HG03575 (cell line): ENCODE measurements at regions not wholly inside any gene's neighbourhood (a gene's known extent, or its start where the extent isn't known, plus 50 kb on each side); places are given as distances from the start of the nearest gene placed in this dataset.
"Not testable (repeated sequence)": the region's sequence is repeated elsewhere in the genome, so short reads cannot be mapped to it uniquely, and the experiment has no call there.

ENCODE experiments used
- ATAC-seq: cut with Tn5 transposase; IDR thresholded peaks from one replicate; pipeline ENCODE4 v1.9.1; 2021; ENCODE audit not compliant: unreplicated experiment, insufficient number of reproducible peaks, low FRiP score; ENCODE audit errors: extremely low read depth

DNA sequence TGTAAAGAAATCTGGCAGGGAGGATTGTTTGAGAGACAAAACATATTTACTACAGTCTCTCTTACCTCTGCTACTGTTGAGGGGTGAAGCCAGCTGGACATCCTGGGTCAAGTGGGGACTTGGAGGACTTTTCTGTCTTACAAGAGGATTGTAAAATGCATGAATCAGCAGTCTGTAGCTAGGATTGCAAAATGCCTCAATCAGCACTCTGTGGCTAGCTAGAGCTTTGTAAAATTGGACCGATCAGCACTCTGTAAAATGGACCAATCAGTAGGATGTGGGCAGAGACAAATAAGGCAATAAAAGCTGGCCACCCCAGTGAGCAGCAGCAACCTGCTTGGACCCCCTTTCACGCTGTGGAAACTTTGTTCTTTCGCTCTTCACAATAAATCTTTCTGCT is 995.8 kb upstream of the CDH6 start:
- no peak for ATAC-seq

DNA sequence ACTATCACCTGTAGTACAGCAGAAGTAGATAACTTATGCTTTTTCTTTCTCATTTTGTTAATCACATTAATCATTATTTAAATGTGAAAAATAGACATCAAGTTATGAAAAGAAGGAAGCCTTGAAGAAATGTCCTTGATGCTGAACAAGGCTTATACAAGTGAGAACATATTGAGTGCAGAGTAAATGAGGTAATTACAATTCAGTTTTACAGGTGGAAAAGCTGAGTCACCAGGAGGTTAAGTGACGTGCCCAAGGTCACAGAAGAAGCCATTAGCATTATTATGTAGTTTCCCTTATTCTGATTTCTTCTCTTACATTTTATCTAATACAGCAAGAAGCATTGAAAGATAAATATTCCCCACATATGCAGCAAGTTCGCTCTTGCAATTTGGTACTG is 998.5 kb upstream of the CDH6 start:
- no peak for ATAC-seq

DNA sequence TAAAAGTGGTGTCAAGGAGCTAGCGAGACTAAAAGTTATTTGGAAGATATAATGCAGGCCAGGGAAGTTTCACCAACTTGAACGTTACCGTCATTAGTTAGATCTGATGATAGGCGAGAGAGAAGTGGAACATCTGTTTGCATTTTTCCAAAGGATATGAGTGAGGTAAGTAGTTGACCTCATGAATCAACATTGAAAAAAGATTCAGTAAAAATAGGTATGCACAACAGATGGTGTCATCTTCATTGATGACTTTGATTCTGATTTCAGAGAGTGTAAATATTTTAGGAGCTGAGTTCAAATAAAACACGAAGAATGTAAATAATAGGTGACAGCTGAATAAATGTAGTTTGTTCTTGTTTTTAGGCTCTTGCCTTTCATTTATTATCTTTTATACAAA is 998.9 kb upstream of the CDH6 start:
- no peak for ATAC-seq

DNA sequence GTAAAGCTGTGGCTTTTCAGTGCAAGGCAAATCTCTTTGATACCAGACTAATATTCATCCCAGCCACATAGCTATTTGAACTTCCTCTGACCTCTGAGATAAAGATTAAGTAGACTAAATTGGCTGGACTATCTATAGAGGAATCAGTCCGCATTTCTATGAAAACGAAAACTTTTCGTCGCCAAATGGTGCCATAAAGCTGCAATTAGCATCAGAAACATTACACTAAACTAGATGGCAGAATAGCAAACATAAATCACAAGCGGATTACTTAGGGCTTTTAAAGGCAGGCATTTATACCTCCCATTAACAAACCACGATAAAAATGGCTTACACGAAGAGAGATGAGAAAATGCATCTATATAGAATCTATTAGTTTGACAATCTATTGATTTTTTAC is 1009.7 kb upstream of the CDH6 start:
- ATAC-seq, result no peak

DNA sequence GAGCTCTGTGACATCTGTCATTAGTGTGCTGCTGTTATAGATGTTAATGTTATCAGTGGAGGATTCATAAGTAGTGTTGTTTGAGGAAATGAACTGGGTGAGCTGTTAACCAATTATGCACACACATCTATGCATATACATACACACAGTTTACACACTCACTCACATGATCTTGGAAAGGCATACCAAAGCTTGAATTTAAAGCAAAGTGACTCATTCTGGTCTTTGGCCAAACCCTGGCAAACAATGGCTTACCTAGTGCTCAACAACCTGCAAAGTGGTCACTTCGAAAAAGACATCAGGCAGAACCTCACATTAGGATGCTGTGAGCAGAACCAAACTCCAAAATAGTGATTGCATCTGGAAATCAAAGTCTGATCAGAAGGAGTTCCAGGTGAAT is 1037.3 kb upstream of the CDH6 start:
- ATAC-seq, result no peak

DNA sequence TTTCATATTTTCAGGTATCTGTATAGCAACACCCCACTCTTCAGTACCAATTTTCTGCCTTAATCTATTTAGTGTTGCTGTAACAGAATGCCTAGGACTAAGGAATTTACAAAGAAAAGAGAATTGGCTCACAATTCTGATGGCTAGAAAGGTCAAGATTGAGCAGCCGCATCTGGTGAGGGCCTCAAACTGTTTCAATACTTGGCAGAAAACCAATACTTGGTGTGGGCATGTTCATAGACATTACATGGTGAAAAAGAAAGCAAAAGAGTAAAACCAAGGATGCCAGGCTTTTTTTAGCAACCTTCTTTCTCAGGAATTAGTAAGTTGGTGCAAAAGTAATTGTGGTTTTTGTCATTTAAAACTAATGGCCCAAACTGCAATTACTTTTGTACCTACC is 1041.1 kb upstream of the CDH6 start:
- no peak for ATAC-seq

DNA sequence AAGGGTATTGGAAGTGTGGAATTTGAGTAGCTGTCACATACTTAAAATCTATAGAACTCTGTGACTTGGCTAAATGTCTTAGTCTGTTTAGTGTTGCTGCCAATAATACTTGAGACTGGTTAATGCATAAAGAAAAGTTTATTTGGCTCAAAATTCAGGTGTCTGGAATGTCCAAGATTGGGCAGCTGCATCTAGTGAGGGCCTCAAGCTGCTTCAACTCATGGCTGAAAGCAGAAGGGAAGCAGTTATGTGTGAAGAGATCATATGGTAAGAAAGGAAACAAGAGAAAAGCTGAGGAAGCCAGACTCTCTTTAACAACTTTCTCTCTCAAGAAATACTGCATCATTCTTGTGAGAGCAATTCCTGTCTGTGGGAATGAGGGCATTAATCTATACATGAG is 1043.3 kb upstream of the CDH6 start:
- no peak for ATAC-seq

DNA sequence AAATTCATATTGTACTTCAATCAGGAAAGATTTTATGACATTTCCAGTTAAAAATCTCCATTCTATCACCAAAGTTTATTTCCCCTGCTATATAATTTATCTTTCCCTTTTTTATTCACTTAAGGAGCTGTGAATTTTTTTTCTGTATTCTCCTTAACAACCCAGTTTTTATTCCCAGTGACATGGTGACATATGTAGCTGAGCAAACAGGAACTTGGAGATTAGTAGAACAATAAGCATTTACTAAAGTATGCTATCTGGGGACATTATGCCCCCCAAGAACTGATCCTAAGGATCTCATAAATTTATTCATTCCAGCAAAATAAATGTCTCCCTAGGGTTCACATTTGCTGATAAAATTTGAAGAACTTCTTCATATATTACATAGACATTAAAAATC is 1044.0 kb upstream of the CDH6 start:
- no peak for ATAC-seq

DNA sequence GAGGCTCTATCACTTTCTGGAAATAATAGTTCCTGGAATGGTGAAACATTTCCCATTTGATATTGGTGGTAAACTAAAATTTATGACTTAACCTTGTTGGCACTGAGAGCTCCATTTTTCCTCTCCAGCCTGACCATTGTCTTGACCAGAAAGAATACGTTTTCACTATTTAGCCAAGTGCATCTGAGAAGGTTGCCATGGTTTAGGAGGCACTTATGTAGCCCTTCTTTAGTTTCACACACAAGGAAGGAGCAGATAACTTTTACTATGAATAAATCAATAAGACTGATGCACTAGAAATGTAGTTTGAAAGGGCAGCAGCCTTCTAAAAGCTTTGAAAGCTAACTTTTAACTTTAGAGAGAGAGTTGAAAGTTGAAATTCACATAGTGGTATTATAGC is 1045.5 kb upstream of the CDH6 start:
- ATAC-seq, result no peak

DNA sequence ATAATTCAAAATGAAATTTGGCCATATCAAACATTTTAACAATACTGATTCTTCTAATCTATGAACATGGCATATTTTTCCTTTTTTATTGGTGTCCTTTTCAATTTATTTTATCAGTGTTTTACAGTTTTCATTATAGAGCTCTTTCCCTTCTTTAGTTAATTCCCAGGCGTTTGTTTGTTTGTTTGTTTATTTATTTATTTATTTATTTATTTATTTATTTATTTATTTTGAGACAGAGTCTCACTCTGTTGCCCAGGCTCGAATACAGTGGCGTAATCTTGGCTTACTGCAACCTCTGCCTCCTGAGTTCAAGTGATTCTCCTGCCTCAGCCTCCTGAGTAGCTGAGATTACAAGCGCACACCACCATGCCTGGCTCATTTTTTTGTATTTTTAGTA is 1049.4 kb upstream of the CDH6 start:
- ATAC-seq, result not testable (repeated sequence)

DNA sequence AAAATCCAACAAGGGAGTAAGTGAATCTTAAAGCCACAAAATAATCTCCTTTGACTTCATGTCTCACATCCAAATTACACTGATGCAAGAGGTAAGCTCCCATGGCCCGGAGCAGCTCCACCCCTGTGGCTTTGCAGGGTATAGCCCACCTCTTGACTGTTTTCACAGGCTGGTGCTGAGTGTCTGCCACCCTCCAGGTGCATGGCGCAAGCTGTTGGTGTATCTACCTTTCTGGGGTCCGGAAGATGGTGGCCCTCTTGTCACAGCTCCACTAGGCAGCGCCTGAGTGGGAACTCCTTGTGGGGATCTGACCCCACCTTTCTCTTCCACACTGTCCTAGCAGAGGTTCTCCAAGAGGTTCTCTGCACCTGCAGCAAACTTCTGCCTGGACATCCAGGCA is 1051.1 kb upstream of the CDH6 start:
- ATAC-seq, result no peak

DNA sequence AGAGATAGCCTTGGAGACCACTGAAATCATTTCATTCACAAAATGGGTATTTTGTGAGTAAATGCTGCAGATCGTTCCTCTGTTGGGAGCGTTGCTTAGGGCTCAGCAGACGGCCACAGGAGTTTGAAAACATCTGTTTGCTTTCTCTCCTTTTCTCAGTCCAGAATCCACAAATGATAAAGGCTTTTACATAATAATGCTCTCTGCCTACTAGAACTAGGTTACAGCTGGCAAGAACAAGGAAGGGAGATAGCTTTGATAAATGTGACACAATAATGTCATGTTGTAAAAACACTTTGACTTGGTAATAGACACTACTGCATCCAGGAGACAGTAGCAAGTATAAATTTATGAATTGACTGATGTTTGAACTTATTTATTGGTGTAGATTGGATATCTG is 1072.4 kb upstream of the CDH6 start:
- no peak for ATAC-seq

DNA sequence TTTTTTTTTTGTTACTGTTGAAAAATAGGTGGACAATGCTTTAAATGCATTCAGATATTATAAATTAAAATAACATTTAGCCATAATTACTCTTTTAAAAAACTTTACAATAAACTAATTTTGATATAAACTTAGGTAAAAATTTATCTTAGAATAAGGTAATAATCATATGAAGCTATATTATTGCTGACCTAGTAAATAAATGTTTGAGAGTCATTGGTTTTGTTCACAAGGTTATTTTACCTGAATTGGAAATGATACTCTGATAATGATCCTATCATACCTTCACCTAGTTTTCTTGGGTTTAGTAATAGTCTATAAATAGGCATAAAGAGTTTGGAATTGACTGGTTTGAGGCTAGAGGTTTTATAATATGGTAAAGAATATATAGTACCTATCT is 1076.4 kb upstream of the CDH6 start:
- no peak for ATAC-seq

DNA sequence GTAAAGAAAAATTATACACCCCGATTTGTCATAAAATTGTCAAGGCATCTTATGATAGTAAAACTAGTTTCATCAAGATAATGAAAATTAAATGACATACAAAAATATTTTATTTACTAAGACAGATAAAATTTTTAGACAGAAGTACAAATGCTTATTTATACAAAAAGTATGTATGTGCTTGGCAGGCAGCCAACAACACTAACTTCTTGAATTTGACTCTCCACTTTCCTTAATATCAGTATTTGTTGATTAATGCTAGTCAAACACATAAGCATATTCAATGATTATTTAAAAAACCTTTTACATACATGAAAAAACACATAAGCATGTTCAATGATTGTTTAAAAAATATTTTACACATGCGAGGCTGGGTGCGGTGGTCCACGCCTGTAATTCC is 1079.9 kb upstream of the CDH6 start:
- ATAC-seq, result no peak

DNA sequence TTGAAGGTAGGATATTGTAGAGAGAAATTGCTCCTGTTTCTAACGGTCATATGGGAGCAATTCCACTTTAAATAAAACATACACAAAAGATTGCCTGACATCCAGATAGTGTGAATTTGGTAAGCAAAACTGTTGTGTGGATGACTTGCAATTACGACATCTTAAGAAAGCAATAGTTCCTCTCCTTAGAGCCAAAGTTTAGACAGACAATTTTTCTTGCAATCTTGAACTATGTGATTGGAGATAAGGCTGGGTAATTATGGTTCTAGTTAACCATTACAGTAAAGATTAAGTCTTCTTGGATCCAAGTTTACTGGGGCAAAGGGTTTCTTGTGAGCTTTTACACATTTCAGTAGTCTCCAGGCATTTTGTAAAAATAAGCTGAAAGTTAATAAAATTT is 1080.6 kb upstream of the CDH6 start:
- no peak for ATAC-seq

DNA sequence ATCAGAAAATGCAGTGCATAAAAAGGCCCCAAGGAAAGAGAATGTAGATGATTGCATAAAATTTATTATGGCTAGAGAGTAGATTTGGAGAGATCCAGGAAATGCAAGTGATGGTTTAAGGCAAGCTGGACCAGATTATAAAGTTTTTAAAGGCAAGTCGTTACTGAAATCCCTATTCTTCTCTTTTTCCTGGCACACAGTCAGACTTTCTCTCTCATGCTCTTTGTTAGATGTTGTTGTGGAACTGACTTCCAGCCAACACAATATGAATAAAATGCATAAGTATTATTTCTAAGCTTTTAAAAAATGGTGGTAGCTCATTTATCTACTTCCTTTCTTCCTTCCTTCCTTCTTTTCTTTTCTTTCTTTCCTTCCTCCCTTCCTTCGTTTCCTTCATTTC is 1085.4 kb upstream of the CDH6 start:
- no peak for ATAC-seq

DNA sequence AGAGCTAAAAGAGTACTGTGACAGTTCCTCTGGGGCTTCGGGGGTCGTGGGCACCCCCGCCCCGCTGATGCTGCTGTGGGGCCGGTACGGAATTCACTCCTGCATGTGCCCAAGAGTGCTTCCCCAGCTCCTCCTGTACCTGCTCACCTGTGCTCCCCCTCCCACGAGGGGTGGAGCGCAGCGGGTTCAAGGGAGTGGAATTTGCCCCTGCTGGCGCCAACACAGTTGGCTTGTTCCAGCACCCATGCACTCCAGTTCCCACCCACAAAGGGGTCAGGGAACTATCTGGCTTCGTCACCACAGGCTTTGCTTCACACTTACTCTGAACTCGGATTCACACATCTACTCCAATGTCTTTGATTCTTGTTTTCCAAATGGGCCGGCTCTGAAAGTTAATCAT is 1086.9 kb upstream of the CDH6 start:
- ATAC-seq, result no peak

DNA sequence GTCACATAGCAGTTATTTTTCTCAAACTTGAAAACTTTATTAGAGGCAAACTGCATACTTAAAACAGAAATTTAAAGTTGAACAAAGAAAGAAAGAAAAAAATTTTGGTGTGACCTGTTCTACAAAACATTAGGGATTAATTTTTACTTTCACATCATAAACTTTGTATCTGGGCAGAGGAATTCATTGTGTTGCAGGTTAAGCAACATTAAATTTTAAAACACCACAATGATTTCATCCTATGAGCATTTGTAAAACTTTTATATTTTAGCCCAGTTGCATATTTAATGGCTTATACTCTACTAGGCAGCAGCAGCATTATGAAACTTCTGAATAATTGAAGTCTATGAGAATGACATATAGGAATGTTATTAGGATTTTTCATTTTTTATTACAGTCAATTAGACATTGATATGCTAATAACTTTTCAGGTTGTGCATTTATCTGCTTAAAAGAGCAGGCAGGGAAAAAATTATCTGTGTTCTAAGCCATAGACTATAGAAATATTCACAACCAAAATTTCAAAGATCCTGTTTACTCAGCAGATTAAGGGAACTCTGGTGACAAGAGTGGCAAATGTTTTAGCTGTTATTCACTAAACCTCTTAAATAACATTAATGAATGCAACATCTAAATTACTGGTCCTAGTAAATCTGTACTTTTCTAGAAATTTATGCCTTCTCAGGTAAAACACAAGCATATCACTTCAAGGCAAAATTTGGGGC is 1088.5 kb upstream of the CDH6 start:
- no peak for ATAC-seq

DNA sequence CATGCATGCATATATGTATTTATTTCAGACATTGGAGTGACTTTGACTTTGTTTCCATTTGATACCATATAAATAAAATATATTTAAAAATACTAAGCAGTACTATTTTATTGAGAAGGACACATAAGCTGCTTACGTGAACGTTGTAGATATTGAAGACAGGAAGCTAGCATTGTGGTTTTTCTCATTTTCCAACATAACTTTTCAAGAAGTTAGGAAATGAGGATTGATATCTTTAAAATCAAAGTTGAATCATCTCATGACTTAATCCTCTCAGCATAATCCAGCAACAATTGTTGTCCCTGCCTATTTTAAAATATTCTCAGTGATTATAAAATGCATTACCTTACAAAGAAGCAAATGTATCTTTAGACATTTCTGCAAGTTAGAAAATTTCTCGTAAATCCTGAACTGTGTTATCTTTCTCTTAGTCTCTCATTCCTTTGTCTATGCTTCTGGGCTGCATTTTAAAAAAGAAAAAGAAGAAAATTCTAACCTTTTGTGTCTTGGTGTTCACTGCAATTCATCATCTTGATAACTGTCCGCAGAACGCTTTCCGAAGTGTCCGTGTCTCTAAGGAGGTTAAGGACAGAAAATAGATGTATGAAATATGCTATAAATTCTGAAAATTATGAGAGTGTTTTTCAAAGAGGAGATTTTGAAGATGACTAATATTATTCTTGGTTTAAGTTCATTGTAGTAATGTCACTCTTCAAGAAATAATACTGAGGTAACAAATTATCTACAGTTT is 1089.9 kb upstream of the CDH6 start:
- ATAC-seq, result no peak

DNA sequence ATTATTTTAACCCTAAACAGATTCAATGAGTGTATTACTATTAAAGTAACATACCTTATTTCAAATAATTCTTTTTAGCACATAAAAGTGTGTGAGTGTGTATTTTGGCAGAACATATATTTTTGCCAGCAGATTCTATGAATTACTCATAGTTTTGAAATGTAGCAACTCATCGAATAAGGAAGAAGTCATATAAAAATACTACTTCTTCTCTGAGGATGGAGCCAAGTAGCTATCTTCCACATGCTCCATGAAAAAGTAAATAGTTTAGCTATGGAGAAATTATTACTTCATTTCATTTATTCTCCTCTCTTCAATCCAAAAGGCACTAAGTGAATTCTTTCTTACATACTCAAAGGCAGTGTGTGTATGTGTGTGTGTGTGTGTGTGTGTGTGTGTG is 1090.4 kb upstream of the CDH6 start:
- no peak for ATAC-seq

DNA sequence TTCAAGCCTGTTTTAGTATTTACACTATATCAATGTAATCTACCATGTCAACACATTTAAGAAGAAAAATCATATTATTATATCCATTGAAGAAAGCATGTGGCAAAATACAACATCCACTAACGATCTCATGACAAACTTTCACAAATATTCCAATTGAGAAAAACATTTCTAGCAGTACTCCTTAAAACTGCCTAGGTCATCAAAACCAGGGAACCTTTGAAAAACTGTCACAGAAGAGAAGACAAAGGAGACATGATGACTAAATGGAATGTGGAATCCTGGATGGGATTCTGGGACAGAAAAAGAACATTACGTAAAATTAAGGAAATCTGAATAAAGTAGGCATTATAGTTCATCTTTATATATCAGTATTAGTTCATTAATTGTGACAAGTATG is 1091.3 kb upstream of the CDH6 start:
- no peak for ATAC-seq
